ENCODE measurements at regions not wholly inside any gene's neighbourhood (a gene's known extent, or its start where the extent isn't known, plus 50 kb on each side); places are given as distances from the start of the nearest gene placed in this dataset.

GRCh38 chrX:4373791-4374190, 660.3 kb upstream of the PRKX start:
- in situ Hi-C loops (cut with MboI; ENCODE audit: low sequenced_read_pairs): no loop called here

- in situ Hi-C loops (cut with MboI; ENCODE audit: low sequenced_read_pairs): no loop called here
Observed at GRCh38 chrX:4358577-4358976, 645.1 kb upstream of the PRKX start.

GRCh38 chrX:4322916-4323315, 609.5 kb upstream of the PRKX start:
- in situ Hi-C loops (cut with MboI; ENCODE audit: low sequenced_read_pairs): no loop called here

DNA sequence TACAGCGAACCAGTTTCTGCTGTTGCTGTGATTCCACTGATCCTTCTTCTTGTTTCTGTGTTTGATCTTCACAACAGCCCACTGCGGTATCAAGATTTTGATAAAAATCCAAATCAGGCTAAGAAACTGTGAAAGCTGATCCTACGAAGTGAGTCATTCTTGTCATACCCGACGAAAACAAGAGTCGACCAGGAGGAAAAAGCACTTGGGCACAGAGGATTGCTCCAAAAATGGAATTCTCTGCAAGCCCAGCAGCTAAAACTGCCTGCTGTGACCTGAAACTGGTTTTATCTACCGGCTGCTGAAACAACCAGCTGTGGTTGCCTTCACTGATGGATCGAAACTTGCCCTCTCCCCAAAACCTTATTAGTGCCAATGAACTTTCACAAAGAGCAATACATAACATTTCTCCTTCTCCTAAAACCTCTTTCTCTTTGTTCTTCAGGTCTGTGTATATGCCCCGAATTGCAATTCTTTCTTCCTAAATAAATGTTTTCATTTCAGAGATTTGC, 607.0 kb upstream of the PRKX start:
- in situ Hi-C loops (cut with MboI; ENCODE audit: low sequenced_read_pairs): no loop called here

- in situ Hi-C loops (cut with MboI; ENCODE audit: low sequenced_read_pairs): no loop called here
Observed at GRCh38 chrX:4315891-4316290, 602.4 kb upstream of the PRKX start.

DNA sequence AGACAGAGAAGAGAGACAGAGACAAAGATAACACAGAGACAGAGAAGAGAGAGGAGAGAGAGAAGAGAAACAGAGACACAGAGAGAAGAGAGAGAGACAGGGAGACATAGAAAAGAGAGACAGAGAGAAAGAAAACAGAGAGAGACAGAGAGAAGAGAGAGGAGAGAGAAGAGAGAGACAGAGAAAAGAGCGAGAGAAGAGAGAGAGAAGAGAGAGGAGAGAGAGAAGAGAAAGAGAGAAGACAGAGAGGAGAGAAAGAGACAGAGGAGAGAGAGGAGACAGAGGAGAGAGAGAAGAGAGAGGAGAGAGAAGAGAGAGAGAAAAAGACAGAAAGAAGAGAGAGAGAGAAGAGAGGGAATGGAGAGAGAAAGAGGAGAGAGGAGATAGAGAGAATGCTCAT, 601.1 kb upstream of the PRKX start:
- in situ Hi-C loops (cut with MboI; ENCODE audit: low sequenced_read_pairs): no loop called here

GRCh38 chrX:4277122-4277521, 563.7 kb upstream of the PRKX start:
- in situ Hi-C loops (cut with MboI; ENCODE audit: low sequenced_read_pairs): no loop called here

DNA sequence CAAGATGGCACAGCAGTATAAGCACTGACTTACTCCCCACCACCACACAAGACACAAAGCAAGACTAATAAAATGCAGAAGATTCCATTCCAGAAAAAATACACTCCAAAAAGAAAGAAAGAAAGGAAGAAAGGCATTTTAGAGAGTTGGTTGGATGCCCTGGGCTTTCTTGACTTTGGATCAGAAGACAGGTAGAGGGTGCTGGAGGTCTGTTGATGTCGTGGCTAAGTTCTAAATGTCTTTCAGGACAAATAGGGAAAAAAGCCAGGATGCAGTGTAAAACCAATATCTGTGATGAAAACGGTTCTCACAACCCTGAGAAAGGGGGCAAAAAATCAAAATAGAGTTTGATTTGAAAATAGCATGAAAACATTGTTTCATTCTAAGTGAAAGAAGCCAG, 555.2 kb upstream of the PRKX start:
- in situ Hi-C loops (cut with MboI; ENCODE audit: low sequenced_read_pairs): no loop called here

DNA sequence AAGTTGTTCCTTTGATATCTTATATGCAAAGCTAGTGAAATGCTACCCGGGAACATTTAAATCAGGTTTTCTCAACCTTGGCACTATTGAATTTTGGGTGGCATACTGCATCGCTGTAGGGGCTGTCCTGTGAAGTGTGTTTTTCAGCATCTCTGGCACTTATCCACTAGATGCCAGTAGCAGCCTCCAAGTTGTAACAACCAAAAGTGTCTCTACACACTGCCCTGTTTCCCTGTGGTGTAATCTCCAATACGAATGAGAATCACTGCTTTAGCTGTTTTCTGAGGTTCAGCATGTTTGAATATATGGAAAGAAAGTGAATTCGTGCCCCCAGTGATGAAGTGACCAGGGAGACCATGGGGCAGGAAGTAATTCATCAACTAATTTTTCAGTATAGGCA, 551.6 kb upstream of the PRKX start:
- in situ Hi-C loops (cut with MboI; ENCODE audit: low sequenced_read_pairs): no loop called here

DNA sequence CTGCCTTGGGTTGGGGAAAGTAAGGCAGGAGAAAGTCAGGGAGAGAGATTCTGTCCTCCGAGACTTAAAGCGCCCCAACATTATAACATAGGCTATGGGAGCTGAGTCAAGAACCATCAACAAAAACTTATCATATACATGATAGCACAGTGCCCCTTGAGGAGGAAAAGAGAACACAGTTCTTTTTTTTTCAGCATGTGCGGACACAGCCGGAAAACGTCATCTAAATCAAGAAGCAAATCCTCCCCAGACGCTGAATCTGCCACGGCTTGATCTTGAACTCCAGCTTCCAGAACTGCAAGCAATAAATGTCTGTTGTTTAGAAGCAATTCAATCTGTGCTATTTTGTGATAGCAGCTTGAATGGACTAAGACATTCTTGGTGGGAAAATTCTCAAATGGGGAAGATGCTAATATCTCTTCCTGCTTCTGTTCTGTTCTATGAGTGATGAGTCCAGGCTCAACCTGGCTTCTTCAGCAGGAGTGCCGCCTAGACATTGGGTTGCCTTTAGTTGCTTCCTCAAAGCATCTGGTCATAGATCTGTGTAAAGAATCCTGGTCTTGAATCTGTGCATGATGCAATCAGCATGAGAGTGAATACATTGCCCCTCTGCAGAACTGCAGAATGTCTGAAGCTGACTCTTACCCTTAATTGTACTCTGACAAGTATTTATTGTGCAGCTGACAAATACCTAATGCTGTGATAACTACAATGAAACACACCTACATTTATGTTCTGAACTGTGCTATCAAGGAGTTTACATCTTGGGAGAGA, 549.8 kb upstream of the PRKX start:
- in situ Hi-C loops (cut with MboI; ENCODE audit: low sequenced_read_pairs): no loop called here

DNA sequence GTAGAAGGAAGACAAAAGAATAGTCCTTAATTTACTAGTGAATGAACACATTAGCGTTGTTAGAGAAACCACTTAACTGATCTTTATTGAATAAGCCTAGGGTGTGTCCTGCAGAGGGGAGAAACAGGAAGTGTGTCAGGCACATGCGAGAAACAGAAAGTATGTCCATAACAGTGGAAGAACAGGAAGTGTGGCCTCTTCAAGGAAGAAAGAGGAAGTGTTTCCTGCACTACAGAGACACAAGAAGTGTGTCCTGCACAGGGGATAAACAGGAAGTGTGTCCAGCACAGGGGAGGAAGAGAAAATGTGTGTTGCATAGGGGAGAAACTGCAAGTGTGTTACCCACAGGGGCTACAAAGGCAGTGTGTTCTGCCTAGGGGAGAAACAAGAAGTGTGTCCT, 539.6 kb upstream of the PRKX start:
- in situ Hi-C loops (cut with MboI; ENCODE audit: low sequenced_read_pairs): no loop called here

DNA sequence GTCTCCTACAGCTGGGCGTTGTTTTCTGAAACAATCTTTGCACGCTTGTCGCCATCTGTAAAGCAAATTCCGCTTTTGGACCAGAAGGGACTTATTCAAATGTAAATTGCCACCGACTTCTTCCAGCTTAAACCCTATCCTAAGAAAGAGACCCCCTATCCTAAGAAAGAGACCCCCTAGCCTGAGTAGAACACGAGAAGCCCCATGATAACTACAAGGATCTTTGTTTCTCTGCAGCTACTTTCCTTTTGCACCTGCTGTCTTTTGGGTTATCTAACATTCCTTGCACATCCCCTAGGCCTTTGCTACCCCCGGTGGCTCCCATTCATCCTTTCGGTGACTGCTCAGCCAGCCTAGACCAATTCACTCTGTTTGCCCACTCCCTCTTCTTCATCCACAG, 536.0 kb upstream of the PRKX start:
- in situ Hi-C loops (cut with MboI; ENCODE audit: low sequenced_read_pairs): no loop called here

DNA sequence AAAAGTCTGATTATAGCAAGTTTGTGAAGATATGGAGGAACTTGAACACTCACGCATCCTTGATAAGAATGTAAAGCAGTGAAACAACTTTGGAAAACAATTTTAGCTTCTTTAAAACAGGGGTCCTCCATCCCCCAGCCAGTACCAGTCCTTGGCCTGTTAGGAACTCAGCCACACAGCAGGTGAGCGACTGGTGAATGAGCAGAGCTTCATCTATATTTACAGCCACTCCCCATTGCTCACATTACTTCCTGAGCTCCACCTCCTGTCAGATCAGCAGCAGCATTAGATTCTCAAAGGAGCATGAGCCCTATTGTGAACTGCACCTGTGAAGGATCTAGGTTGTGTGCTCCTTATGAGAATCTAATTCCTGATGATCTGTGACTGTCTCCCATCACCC, 530.3 kb upstream of the PRKX start:
- in situ Hi-C loops (cut with MboI; ENCODE audit: low sequenced_read_pairs): no loop called here

GRCh38 chrX:4240541-4241194, 527.2 kb upstream of the PRKX start:
- in situ Hi-C loops (cut with MboI; ENCODE audit: low sequenced_read_pairs): no loop called here

- in situ Hi-C loops (cut with MboI; ENCODE audit: low sequenced_read_pairs): no loop called here
Observed at GRCh38 chrX:4239650-4240540, 526.4 kb upstream of the PRKX start.

DNA sequence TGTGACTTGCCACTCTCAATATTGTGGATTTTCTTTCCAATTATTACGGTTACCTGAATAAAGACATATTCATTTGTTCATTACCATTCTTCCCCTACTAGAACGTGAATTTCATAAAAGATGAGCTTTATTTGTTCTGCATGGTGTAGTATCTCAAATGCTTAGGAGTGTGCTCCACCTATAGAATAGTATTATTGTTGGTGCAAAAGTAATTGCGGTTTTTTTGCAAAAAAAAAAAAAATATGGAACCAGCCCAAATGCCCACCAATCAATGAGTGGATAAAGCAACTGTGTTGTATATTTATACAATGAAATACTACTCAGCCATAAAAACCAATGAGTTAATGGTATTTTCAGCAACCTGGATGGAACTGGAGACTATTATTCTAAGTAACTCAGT, 525.5 kb upstream of the PRKX start:
- in situ Hi-C loops (cut with MboI; ENCODE audit: low sequenced_read_pairs): no loop called here

DNA sequence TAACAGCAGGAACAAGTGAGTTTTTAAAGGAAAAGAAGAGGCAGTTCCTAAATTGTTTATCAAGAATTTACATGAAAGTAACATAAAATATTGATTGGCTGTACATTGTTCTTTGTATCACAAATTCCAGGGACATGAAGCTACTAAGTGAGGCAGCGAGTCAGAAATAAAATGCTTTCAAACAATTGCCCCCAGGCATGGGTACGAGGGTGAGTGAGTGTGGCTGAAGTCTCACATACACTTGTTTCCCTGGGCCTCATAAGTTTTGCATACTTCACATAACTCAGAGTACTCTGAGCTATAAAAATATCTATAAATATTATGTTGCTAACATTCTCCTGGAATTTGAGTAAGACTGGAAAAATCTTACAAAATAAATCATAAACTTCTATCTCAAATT, 511.6 kb upstream of the PRKX start:
- in situ Hi-C loops (cut with MboI; ENCODE audit: low sequenced_read_pairs): no loop called here

- in situ Hi-C loops (cut with MboI; ENCODE audit: low sequenced_read_pairs): no loop called here
Observed at GRCh38 chrX:4206941-4207340, 493.5 kb upstream of the PRKX start.

DNA sequence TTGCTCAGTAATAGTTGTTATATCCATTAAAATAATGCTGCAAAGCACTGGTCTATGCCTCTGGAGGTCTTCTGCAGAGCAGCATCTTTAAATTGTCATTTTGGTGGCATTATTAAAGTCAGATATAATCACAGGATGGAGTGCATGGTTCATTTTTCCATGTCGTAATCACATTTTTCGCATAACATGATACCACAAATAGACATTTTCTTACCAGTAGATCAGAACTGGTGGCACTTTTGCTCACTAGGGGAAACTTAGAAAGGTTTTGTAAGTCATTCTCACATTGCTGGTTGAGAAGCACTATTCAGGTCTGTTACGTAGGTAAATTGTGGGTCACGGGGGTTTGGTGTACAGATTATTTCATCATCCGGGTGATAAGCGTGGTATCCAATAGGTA, 484.5 kb upstream of the PRKX start:
- in situ Hi-C loops (cut with MboI; ENCODE audit: low sequenced_read_pairs): no loop called here

GRCh38 chrX:4193500-4194155, 480.2 kb upstream of the PRKX start:
- in situ Hi-C loops (cut with MboI; ENCODE audit: low sequenced_read_pairs): no loop called here

GRCh38 chrX:4186331-4186730, 472.9 kb upstream of the PRKX start:
- in situ Hi-C loops (cut with MboI; ENCODE audit: low sequenced_read_pairs): no loop called here

Data from HL-60/S4 (cell line).